ENCODE measurements at regions not wholly inside any gene's neighbourhood (a gene's known extent, or its start where the extent isn't known, plus 50 kb on each side); places are given as distances from the start of the nearest gene placed in this dataset.
"Not testable (repeated sequence)": the region's sequence is repeated elsewhere in the genome, so short reads cannot be mapped to it uniquely, and the experiment has no call there.

GRCh38 chr14:23884541-23884904, 69.0 kb upstream of the DHRS4 start:
- Mint-ChIP-seq H3K36me3 (peaks cover 0 to 3% of the 10 kb centered on the region in 2 donors), H3K9me3 (peaks cover 4 to 6% of the 10 kb centered on the region in 2 donors), H3K27me3 (peaks cover 8 to 25% of the 10 kb centered on the region in 2 donors), H3K27ac (no peak overlapping the region), H3K4me3 (no peak overlapping the region), H3K4me1 (peaks cover 4 to 6% of the 10 kb centered on the region in 2 donors)
- ATAC-seq (replicated peaks) (no peak), DNase-seq (no peak)

DNA sequence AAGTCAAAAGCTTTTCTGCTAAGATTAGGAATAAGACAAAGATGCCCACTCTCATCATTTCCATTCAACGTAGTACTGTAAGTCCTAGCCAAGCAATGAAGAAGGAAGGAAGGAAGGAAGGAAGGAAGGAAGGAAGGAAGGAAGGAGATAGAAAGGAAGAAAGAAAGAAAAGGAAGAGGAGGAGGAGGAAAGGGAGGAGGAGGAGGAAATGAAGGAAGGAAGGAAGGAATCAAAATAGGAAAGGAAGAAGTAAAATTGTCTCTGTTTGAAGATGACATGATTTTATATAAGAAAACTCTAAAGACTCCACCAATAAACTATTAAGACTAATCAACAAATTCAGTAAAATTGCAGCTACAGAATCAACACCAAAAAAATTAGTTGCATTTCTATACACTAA, 66.0 kb upstream of the DHRS4 start:
- Mint-ChIP-seq H3K9me3 (peaks cover 4 to 6% of the 10 kb centered on the region in 2 donors), H3K36me3 (peaks cover 0 to 3% of the 10 kb centered on the region in 2 donors), H3K27ac (no peak overlapping the region), H3K4me1 (peaks cover 4 to 6% of the 10 kb centered on the region in 2 donors), H3K4me3 (no peak overlapping the region), H3K27me3 (peaks cover 8 to 31% of the 10 kb centered on the region in 2 donors)
- ATAC-seq (replicated peaks) (no peak), DNase-seq (no peak)

DNA sequence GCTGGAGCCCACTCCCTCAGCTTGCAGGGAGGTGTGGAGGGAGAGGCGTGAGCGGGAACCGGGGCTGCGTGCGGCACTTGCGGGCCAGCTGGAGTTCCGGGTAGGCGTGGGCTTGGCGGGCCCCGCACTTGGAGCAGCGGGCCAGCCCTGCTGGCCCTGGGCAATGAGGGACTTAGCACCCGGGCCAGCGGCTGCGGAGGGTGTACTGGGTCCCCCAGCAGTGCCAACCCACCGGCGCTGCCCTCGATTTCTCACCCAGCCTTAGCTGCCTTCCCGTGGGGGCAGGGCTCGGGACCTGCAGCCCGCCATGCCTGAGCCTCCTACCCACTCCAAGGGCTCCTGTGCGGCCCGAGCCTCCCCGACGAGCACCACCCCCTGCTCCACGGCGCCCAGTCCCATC, 61.9 kb upstream of the DHRS4 start:
- H3K27me3 Mint-ChIP-seq: peaks cover 8 to 33% of the 10 kb centered on the region in 2 donors
- not testable (repeated sequence) for H3K4me1 Mint-ChIP-seq

GRCh38 chr14:23892289-23892688, 61.3 kb upstream of the DHRS4 start:
- peaks cover 3 to 28% of the 10 kb centered on the region in 2 donors for H3K27me3 Mint-ChIP-seq
- H3K27ac Mint-ChIP-seq; H3K9me3 Mint-ChIP-seq; H3K4me3 Mint-ChIP-seq; H3K36me3 Mint-ChIP-seq; H3K4me1 Mint-ChIP-seq; ATAC-seq (replicated peaks); DNase-seq: not testable (repeated sequence)

More for the DNA sequence above, 61.9 kb upstream of the DHRS4 start:
- not testable (repeated sequence) for H3K36me3 Mint-ChIP-seq; H3K9me3 Mint-ChIP-seq; H3K4me3 Mint-ChIP-seq; H3K27ac Mint-ChIP-seq; ATAC-seq (replicated peaks); DNase-seq

GRCh38 chr14:23894362-23895052, 59.1 kb upstream of the DHRS4 start:
- H3K4me1 Mint-ChIP-seq: no peaks in the 10 kb centered on the region
- DNase-seq (no peak), ATAC-seq (replicated peaks) (no peak)
- H3K36me3 Mint-ChIP-seq: peaks cover 0 to 2% of the 10 kb centered on the region in 2 donors
- H3K27ac Mint-ChIP-seq: no peak overlapping the region
- peaks cover 4% of the 10 kb centered on the region in 2 donors for H3K9me3 Mint-ChIP-seq
- no peak overlapping the region for H3K4me3 Mint-ChIP-seq
- H3K27me3 Mint-ChIP-seq: peaks cover 0 to 24% of the 10 kb centered on the region in 2 donors

- Mint-ChIP-seq H3K27me3 (peaks cover 0 to 26% of the 10 kb centered on the region in 2 donors), H3K4me3 (no peak overlapping the region), H3K9me3 (peaks cover 4% of the 10 kb centered on the region in 2 donors), H3K36me3 (peaks cover 0 to 2% of the 10 kb centered on the region in 2 donors), H3K27ac (no peak overlapping the region), H3K4me1 (no peaks in the 10 kb centered on the region)
- DNase-seq (no peak), ATAC-seq (replicated peaks) (no peak)
Measured at GRCh38 chr14:23895053-23895419, 58.5 kb upstream of the DHRS4 start.

GRCh38 chr14:23895480-23895879, 58.1 kb upstream of the DHRS4 start:
- no peak for ATAC-seq (replicated peaks)
- Mint-ChIP-seq H3K27me3 (peaks cover under 1 to 26% of the 10 kb centered on the region in 2 donors), H3K36me3 (peaks cover 0 to 2% of the 10 kb centered on the region in 2 donors), H3K4me1 (no peaks in the 10 kb centered on the region), H3K4me3 (no peak overlapping the region), H3K9me3 (peaks cover 4% of the 10 kb centered on the region in 2 donors), H3K27ac (no peak overlapping the region)
- no peak for DNase-seq

GRCh38 chr14:23896609-23897153, 56.9 kb upstream of the DHRS4 start:
- Mint-ChIP-seq H3K9me3 (peaks cover 4% of the 10 kb centered on the region in 2 donors), H3K4me1 (no peaks in the 10 kb centered on the region), H3K36me3 (peaks cover 0 to 2% of the 10 kb centered on the region in 2 donors), H3K27me3 (peaks cover 7 to 30% of the 10 kb centered on the region in 2 donors), H3K27ac (no peak overlapping the region), H3K4me3 (no peak overlapping the region)
- DNase-seq: no peak
- ATAC-seq (replicated peaks): no peak

DNA sequence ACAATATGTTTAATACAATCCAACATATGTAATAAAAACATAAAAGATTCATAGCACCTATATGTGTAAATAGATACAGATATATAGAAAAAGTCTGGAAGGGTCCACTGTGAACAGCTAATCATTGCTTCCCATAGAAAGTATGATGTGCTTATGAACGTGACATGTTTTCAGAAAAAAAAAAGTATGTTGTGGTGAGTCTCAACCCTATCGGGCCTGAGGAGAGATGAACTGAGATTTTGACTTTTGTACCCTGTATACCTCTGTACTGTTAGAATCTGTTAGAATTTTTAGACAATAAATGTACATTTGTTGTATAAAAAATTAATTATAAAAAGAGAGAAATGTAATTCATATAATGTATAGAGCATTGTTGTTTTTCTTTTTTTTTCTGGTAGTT, 56.3 kb upstream of the DHRS4 start:
- peaks cover 7 to 27% of the 10 kb centered on the region in 2 donors for H3K27me3 Mint-ChIP-seq
- DNase-seq; ATAC-seq (replicated peaks); H3K4me1 Mint-ChIP-seq; H3K27ac Mint-ChIP-seq; H3K9me3 Mint-ChIP-seq; H3K4me3 Mint-ChIP-seq; H3K36me3 Mint-ChIP-seq: not testable (repeated sequence)

GRCh38 chr14:23898359-23898758, 55.2 kb upstream of the DHRS4 start:
- not testable (repeated sequence) for H3K9me3 Mint-ChIP-seq

GRCh38 chr14:23899788-23900187, 53.8 kb upstream of the DHRS4 start:
- ATAC-seq (replicated peaks) (no peak), DNase-seq (no peak)
- Mint-ChIP-seq H3K4me3 (no peak overlapping the region), H3K36me3 (peaks cover 0 to 2% of the 10 kb centered on the region in 2 donors), H3K9me3 (peaks cover 4% of the 10 kb centered on the region in 2 donors), H3K27ac (no peak overlapping the region), H3K27me3 (peaks cover 15 to 34% of the 10 kb centered on the region in 2 donors), H3K4me1 (no peaks in the 10 kb centered on the region)

More at GRCh38 chr14:23898359-23898758, 55.2 kb upstream of the DHRS4 start:
- not testable (repeated sequence) for H3K4me3 Mint-ChIP-seq; H3K27ac Mint-ChIP-seq; DNase-seq; H3K4me1 Mint-ChIP-seq; H3K36me3 Mint-ChIP-seq; ATAC-seq (replicated peaks)
- H3K27me3 Mint-ChIP-seq: peaks cover 10 to 23% of the 10 kb centered on the region in 2 donors

GRCh38 chr14:23903442-23903841, 50.1 kb upstream of the DHRS4 start:
- Mint-ChIP-seq H3K27ac (no peak overlapping the region), H3K9me3 (peaks cover 4% of the 10 kb centered on the region in 2 donors), H3K4me1 (no peaks in the 10 kb centered on the region), H3K36me3 (peaks cover 0 to 2% of the 10 kb centered on the region in 2 donors), H3K27me3 (peaks cover 26 to 43% of the 10 kb centered on the region in 2 donors), H3K4me3 (no peak overlapping the region)
- DNase-seq: no peak
- no peak for ATAC-seq (replicated peaks)
